Naive thymus-derived CD4-positive, alpha-beta T cell (primary cell): ENCODE measurements at regions not wholly inside any gene's neighbourhood (a gene's known extent, or its start where the extent isn't known, plus 50 kb on each side); places are given as distances from the start of the nearest gene placed in this dataset.

ENCODE experiments used
- ATAC-seq: fragments of 150-1000 bp; cut with Tn5 transposase; 2 replicates; pipeline ENCODE4 v1.10.0; 2021; ENCODE audit warnings: mild to moderate bottlenecking, moderate library complexity
- CTCF ChIA-PET: fragments of 350-600 bp; sonication (Branson Sonifier 250); formaldehyde crosslinking; loops from one replicate; lab custom pipeline; 2021; ENCODE audit warnings: antibody characterized with exemption; lab: Charles Lee
- POLR2A ChIA-PET: fragments of 350-600 bp; sonication (Branson Sonifier 250); formaldehyde crosslinking; loops from one replicate; lab custom pipeline; 2021; ENCODE audit warnings: antibody characterized with exemption, inconsistent platforms; lab: Charles Lee
- DNase-seq, 9 donors: peaks; one replicate each; pipeline versions ENCODE4 v3.0.0 to v3.0.0-alpha.2; 2020 to 2022; ENCODE audit warnings: mixed read lengths in 1 of 9
- H3K27ac ChIP-seq: one replicate; pipeline ENCODE4 v1.7.0; 2013; ENCODE audit warnings: mild to moderate bottlenecking, low read depth, low read length, moderate library complexity
- H3K27me3 ChIP-seq, 2 donors: one replicate each; pipeline ENCODE4 v1.7.0; 2013; ENCODE audit warnings: low read length in 2 of 2, mild to moderate bottlenecking in 2 of 2, moderate library complexity in 2 of 2; ENCODE audit not compliant: control insufficient read depth in 2 of 2, insufficient read depth in 2 of 2
- H3K36me3 ChIP-seq, 3 experiments: 1 replicate in 2 of 3; 2 replicates in 1 of 3; pipeline ENCODE4 v1.7.0; 2013; ENCODE audit warnings: low read length in 3 of 3, mild to moderate bottlenecking in 3 of 3, moderate library complexity in 1 of 3; ENCODE audit not compliant: insufficient read depth in 3 of 3, control insufficient read depth in 2 of 3
- H3K4me1 ChIP-seq, 2 donors: one replicate each; pipeline ENCODE4 v1.7.0; 2013; ENCODE audit warnings: low read length in 2 of 2, mild to moderate bottlenecking in 2 of 2, moderate library complexity in 1 of 2; ENCODE audit not compliant: control insufficient read depth in 2 of 2, insufficient read depth in 2 of 2
- H3K4me3 ChIP-seq: 2 replicates; pipeline ENCODE4 v1.7.0; 2013; ENCODE audit warnings: mild to moderate bottlenecking, low read length
- H3K9me3 ChIP-seq, 3 experiments: 1 replicate in 2 of 3; 2 replicates in 1 of 3; pipeline ENCODE4 v1.7.0; 2013; ENCODE audit warnings: low read length in 3 of 3; ENCODE audit not compliant: control insufficient read depth in 2 of 3
- H3K27ac Mint-ChIP-seq, 9 donors: one replicate each; pipeline ENCODE4 v1.8.0; 2020 to 2022; ENCODE audit warnings: mixed read lengths in 9 of 9, mild to moderate bottlenecking in 8 of 9, moderate library complexity in 5 of 9, inconsistent platforms in 2 of 9
- H3K27me3 Mint-ChIP-seq, 5 donors: one replicate each; pipeline ENCODE4 v1.8.0; 2021 to 2022; ENCODE audit warnings: mixed read lengths in 5 of 5, mild to moderate bottlenecking in 1 of 5
- H3K36me3 Mint-ChIP-seq, 5 donors: one replicate each; pipeline ENCODE4 v1.8.0; 2020 to 2022; ENCODE audit warnings: mixed read lengths in 5 of 5, mild to moderate bottlenecking in 3 of 5, inconsistent platforms in 1 of 5
- H3K4me1 Mint-ChIP-seq, 7 donors: one replicate each; pipeline ENCODE4 v1.8.0; 2020 to 2022; ENCODE audit warnings: mixed read lengths in 7 of 7, mild to moderate bottlenecking in 3 of 7, inconsistent platforms in 1 of 7
- H3K4me3 Mint-ChIP-seq, 10 donors: one replicate each; pipeline ENCODE4 v1.8.0; 2020 to 2022; ENCODE audit warnings: mild to moderate bottlenecking in 10 of 10, mixed read lengths in 10 of 10, moderate library complexity in 6 of 10, inconsistent platforms in 2 of 10
- H3K9me3 Mint-ChIP-seq, 11 donors: one replicate each; pipeline ENCODE4 v1.8.0; 2020 to 2022; ENCODE audit warnings: mixed read lengths in 11 of 11, mild to moderate bottlenecking in 4 of 11, inconsistent platforms in 1 of 11, moderate library complexity in 1 of 11
- intact Hi-C, 2 donors: fragments of 100-400 bp; cut with micrococcal nuclease; formaldehyde crosslinking; loops; one replicate each; pipeline ENCODE4 v1.15.1; 2023

GRCh38 chr11:15327786-15328231 lies 213.1 kb downstream of the INSC start:
- peaks cover 0 to 6% (median 0%) of the 10 kb centered on the region in 11 donors for H3K9me3 Mint-ChIP-seq
- peaks cover 0 to 29% (median 13%) of the 10 kb centered on the region in 5 donors for H3K27me3 Mint-ChIP-seq
- intact Hi-C loops, result loop anchor here in 1 of 2 donors (10.0 kb wide), 1 partner anchor 1287 kb away; no protein-coding TSS in a partner anchor
- H3K4me3 Mint-ChIP-seq, result no peak overlapping the region
- no peak for ATAC-seq
- no peak for DNase-seq
- H3K27ac ChIP-seq, result no peak overlapping the region
- H3K9me3 ChIP-seq, result no peaks in the 10 kb centered on the region
- H3K36me3 Mint-ChIP-seq, result no peaks in the 10 kb centered on the region
- H3K4me1 Mint-ChIP-seq, result no peaks in the 10 kb centered on the region
- no peak overlapping the region for H3K27ac Mint-ChIP-seq
- no peaks in the 10 kb centered on the region for H3K36me3 ChIP-seq
- no peaks in the 10 kb centered on the region for H3K4me1 ChIP-seq
- no peak overlapping the region for H3K4me3 ChIP-seq
- POLR2A ChIA-PET, result no interaction called here
- CTCF ChIA-PET, result no interaction called here
- H3K27me3 ChIP-seq, result no peaks in the 10 kb centered on the region

- Histone ChIP-seq H3K9me3 (no peaks in the 10 kb centered on the region), H3K27me3 (no peaks in the 10 kb centered on the region), H3K27ac (no peak overlapping the region), H3K4me1 (no peaks in the 10 kb centered on the region), H3K4me3 (no peak overlapping the region), H3K36me3 (no peaks in the 10 kb centered on the region)
- intact Hi-C loops, result no loop called here
- Mint-ChIP-seq H3K9me3 (peaks cover 0 to 3% (median 0%) of the 10 kb centered on the region in 11 donors), H3K27me3 (peaks cover 0 to 15% (median 4%) of the 10 kb centered on the region in 5 donors), H3K36me3 (no peaks in the 10 kb centered on the region), H3K27ac (no peak overlapping the region), H3K4me1 (no peaks in the 10 kb centered on the region), H3K4me3 (no peak overlapping the region)
- POLR2A ChIA-PET, result no interaction called here
- CTCF ChIA-PET, result no interaction called here
- no peak for DNase-seq
- no peak for ATAC-seq
These were observed 218.7 kb downstream of the INSC start for GRCh38 chr11:15333407-15333806.

- Histone ChIP-seq H3K36me3 (no peaks in the 10 kb centered on the region), H3K4me1 (no peaks in the 10 kb centered on the region), H3K27ac (no peak overlapping the region), H3K4me3 (no peak overlapping the region), H3K9me3 (no peaks in the 10 kb centered on the region), H3K27me3 (no peaks in the 10 kb centered on the region)
- H3K9me3 Mint-ChIP-seq, result peaks cover 0 to 6% (median 4%) of the 10 kb centered on the region in 11 donors
- H3K36me3 Mint-ChIP-seq, result no peaks in the 10 kb centered on the region
- H3K4me1 Mint-ChIP-seq, result no peaks in the 10 kb centered on the region
- POLR2A ChIA-PET, result no interaction called here
- no peak overlapping the region for H3K27ac Mint-ChIP-seq
- intact Hi-C loops, result no loop called here
- CTCF ChIA-PET, result no interaction called here
- DNase-seq (no peak), ATAC-seq (no peak)
- peaks cover 0 to 20% (median 4%) of the 10 kb centered on the region in 5 donors for H3K27me3 Mint-ChIP-seq
- H3K4me3 Mint-ChIP-seq, result no peak overlapping the region
These were observed 220.0 kb downstream of the INSC start for GRCh38 chr11:15334766-15335165.

GRCh38 chr11:15336021-15336420 lies 221.3 kb downstream of the INSC start:
- ATAC-seq, result no peak
- POLR2A ChIA-PET, result no interaction called here
- no peaks in the 10 kb centered on the region for H3K4me1 Mint-ChIP-seq

GRCh38 chr11:15339302-15339701 lies 224.6 kb downstream of the INSC start:
- ATAC-seq, result no peak
- DNase-seq, result no peak
- Mint-ChIP-seq H3K27me3 (peaks cover 0 to 30% (median 19%) of the 10 kb centered on the region in 5 donors), H3K27ac (no peak overlapping the region), H3K36me3 (no peaks in the 10 kb centered on the region), H3K9me3 (peaks cover 0 to 16% (median 6%) of the 10 kb centered on the region in 11 donors), H3K4me1 (peaks cover 0 to 3% (median 0%) of the 10 kb centered on the region in 7 donors), H3K4me3 (no peak overlapping the region)
- H3K27ac ChIP-seq, result no peak overlapping the region
- H3K9me3 ChIP-seq, result no peaks in the 10 kb centered on the region
- CTCF ChIA-PET, result no interaction called here
- no peaks in the 10 kb centered on the region for H3K4me1 ChIP-seq
- no peaks in the 10 kb centered on the region for H3K27me3 ChIP-seq
- POLR2A ChIA-PET, result no interaction called here
- intact Hi-C loops, result no loop called here
- H3K36me3 ChIP-seq, result no peaks in the 10 kb centered on the region
- H3K4me3 ChIP-seq, result no peak overlapping the region

More at GRCh38 chr11:15336021-15336420, 221.3 kb downstream of the INSC start:
- H3K36me3 Mint-ChIP-seq, result no peaks in the 10 kb centered on the region
- no peak for DNase-seq
- Histone ChIP-seq H3K4me3 (no peak overlapping the region), H3K27me3 (no peaks in the 10 kb centered on the region), H3K4me1 (no peaks in the 10 kb centered on the region), H3K36me3 (no peaks in the 10 kb centered on the region), H3K9me3 (no peaks in the 10 kb centered on the region), H3K27ac (no peak overlapping the region)
- CTCF ChIA-PET, result no interaction called here
- intact Hi-C loops, result no loop called here
- H3K9me3 Mint-ChIP-seq, result peaks cover 0 to 16% (median 5%) of the 10 kb centered on the region in 11 donors
- H3K4me3 Mint-ChIP-seq, result no peak overlapping the region
- H3K27ac Mint-ChIP-seq, result no peak overlapping the region
- H3K27me3 Mint-ChIP-seq, result peaks cover 0 to 20% (median 11%) of the 10 kb centered on the region in 5 donors

GRCh38 chr11:15341587-15341986 lies 226.9 kb downstream of the INSC start:
- H3K9me3 ChIP-seq, result no peaks in the 10 kb centered on the region
- POLR2A ChIA-PET, result no interaction called here
- peaks cover 0 to 16% (median 6%) of the 10 kb centered on the region in 11 donors for H3K9me3 Mint-ChIP-seq
- no peak overlapping the region for H3K27ac ChIP-seq
- intact Hi-C loops, result no loop called here
- no peaks in the 10 kb centered on the region for H3K27me3 ChIP-seq
- DNase-seq (no peak), ATAC-seq (no peak)
- no peak overlapping the region for H3K4me3 ChIP-seq
- peaks cover 0 to 3% (median 0%) of the 10 kb centered on the region in 7 donors for H3K4me1 Mint-ChIP-seq
- no peak overlapping the region for H3K4me3 Mint-ChIP-seq
- CTCF ChIA-PET, result no interaction called here
- H3K27me3 Mint-ChIP-seq, result peaks cover 0 to 35% (median 24%) of the 10 kb centered on the region in 5 donors
- H3K36me3 ChIP-seq, result no peaks in the 10 kb centered on the region
- H3K27ac Mint-ChIP-seq, result no peak overlapping the region
- no peaks in the 10 kb centered on the region for H3K36me3 Mint-ChIP-seq
- H3K4me1 ChIP-seq, result no peaks in the 10 kb centered on the region

- intact Hi-C loops, result no loop called here
- H3K4me1 ChIP-seq, result no peaks in the 10 kb centered on the region
- no peaks in the 10 kb centered on the region for H3K27me3 ChIP-seq
- H3K36me3 Mint-ChIP-seq, result no peaks in the 10 kb centered on the region
- H3K36me3 ChIP-seq, result no peaks in the 10 kb centered on the region
- H3K27ac ChIP-seq, result no peak overlapping the region
- H3K9me3 ChIP-seq, result no peaks in the 10 kb centered on the region
- H3K27ac Mint-ChIP-seq, result no peak overlapping the region
- ATAC-seq (no peak), DNase-seq (no peak)
- peaks cover 0 to 35% (median 24%) of the 10 kb centered on the region in 5 donors for H3K27me3 Mint-ChIP-seq
- peaks cover 0 to 3% (median 0%) of the 10 kb centered on the region in 7 donors for H3K4me1 Mint-ChIP-seq
- CTCF ChIA-PET, result no interaction called here
- POLR2A ChIA-PET, result no interaction called here
- H3K4me3 ChIP-seq, result no peak overlapping the region
- peaks cover 0 to 16% (median 6%) of the 10 kb centered on the region in 11 donors for H3K9me3 Mint-ChIP-seq
- no peak overlapping the region for H3K4me3 Mint-ChIP-seq
These were observed 227.4 kb downstream of the INSC start for GRCh38 chr11:15342163-15342562.
